ENCODE measurements at regions not wholly inside any gene's neighbourhood (a gene's known extent, or its start where the extent isn't known, plus 50 kb on each side); places are given as distances from the start of the nearest gene placed in this dataset.

DNA sequence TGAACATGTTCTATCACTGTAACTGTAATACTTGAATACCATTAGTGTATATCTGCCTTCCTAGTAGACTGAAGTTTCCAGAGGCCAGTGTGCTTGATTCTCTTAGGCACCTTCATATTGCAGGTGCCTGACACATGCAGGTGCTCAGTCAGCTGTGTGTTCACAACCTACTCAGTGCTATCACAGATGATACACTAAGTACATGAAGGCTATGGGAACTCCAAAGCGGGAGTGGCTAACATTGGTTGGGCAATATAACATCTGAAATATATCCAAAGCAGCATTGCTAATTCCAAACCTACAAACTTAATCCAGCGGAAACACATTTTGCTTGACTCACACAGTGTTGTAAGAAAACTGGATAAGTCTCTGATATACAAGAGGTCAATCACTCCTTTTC is 539.3 kb upstream of the ISX start:
- ChIA-PET CTCF (no interaction called here), POLR2A (ENCODE audit: low non-redundant PET) (no interaction called here)
- no peaks in the 10 kb centered on the region for H3K27me3 ChIP-seq (replicated peaks; ENCODE audit: insufficient read depth, low read depth, low read length, poor library complexity)
- intact Hi-C loops (cut with micrococcal nuclease; ENCODE audit: unreplicated experiment), result no loop called here
- no peak for DNase-seq (ENCODE audit: low spot score)
- H3K36me3 ChIP-seq (ENCODE audit: insufficient read depth, low read length, poor library complexity, severe bottlenecking), result no peaks in the 10 kb centered on the region
- TF ChIP-seq, protein P1, sequence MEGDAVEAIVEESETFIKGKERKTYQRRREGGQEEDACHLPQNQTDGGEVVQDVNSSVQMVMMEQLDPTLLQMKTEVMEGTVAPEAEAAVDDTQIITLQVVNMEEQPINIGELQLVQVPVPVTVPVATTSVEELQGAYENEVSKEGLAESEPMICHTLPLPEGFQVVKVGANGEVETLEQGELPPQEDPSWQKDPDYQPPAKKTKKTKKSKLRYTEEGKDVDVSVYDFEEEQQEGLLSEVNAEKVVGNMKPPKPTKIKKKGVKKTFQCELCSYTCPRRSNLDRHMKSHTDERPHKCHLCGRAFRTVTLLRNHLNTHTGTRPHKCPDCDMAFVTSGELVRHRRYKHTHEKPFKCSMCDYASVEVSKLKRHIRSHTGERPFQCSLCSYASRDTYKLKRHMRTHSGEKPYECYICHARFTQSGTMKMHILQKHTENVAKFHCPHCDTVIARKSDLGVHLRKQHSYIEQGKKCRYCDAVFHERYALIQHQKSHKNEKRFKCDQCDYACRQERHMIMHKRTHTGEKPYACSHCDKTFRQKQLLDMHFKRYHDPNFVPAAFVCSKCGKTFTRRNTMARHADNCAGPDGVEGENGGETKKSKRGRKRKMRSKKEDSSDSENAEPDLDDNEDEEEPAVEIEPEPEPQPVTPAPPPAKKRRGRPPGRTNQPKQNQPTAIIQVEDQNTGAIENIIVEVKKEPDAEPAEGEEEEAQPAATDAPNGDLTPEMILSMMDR (conservative IDR thresholded peaks at IDR 0.05; ENCODE audit: low read depth, low read length), result no peak
- TF ChIP-seq EZH2 (IDR thresholded peaks at IDR 0.05; ENCODE audit: borderline replicate concordance, low read depth, low read length, poor library complexity, severe bottlenecking), result no peak
- no peak overlapping the region for H3K27ac ChIP-seq (ENCODE audit: low read depth, low read length, poor library complexity, severe bottlenecking)
- no peaks in the 10 kb centered on the region for H3K4me1 ChIP-seq (ENCODE audit: insufficient read depth, low read length, poor library complexity, severe bottlenecking)
- H3K9me3 ChIP-seq (ENCODE audit: low read depth, low read length, poor library complexity, severe bottlenecking), result peaks cover 11% of the 10 kb centered on the region
- H3K4me3 ChIP-seq (ENCODE audit: low read depth, low read length, poor library complexity, severe bottlenecking), result no peak overlapping the region
- BruUV-seq (replicated peaks), result no TSS peak

DNA sequence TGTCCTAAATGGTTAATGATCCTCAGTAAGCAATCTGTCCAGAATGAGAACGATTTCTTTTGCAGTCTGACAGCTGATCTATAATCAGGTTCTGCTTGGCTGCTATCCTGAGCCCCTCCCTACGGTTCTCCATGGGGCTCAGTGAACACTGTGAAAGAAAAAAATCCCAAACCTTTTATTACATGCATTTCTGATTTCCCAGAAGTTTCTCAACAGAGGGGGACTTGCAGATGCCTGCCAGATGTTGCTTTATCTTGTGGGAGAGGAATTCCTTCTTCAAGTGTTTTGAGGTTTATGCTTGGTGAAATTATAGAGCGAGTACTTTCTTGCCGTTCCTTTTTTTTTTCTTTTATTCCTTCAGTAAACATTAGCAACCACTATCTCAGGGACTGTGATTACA is 531.9 kb upstream of the ISX start:
- H3K27me3 ChIP-seq (replicated peaks; ENCODE audit: insufficient read depth, low read depth, low read length, poor library complexity), result no peaks in the 10 kb centered on the region
- ChIA-PET POLR2A (ENCODE audit: low non-redundant PET) (no interaction called here), CTCF (no interaction called here)
- H3K27ac ChIP-seq (ENCODE audit: low read depth, low read length, poor library complexity, severe bottlenecking), result no peak overlapping the region
- intact Hi-C loops (cut with micrococcal nuclease; ENCODE audit: unreplicated experiment), result no loop called here
- H3K36me3 ChIP-seq (ENCODE audit: insufficient read depth, low read length, poor library complexity, severe bottlenecking), result no peaks in the 10 kb centered on the region
- no peaks in the 10 kb centered on the region for H3K4me1 ChIP-seq (ENCODE audit: insufficient read depth, low read length, poor library complexity, severe bottlenecking)
- no peak for DNase-seq (ENCODE audit: low spot score)
- TF ChIP-seq, protein P1 (conservative IDR thresholded peaks at IDR 0.05; ENCODE audit: low read depth, low read length), result no peak
- no peak for TF ChIP-seq EZH2 (IDR thresholded peaks at IDR 0.05; ENCODE audit: borderline replicate concordance, low read depth, low read length, poor library complexity, severe bottlenecking)
- peaks cover 11% of the 10 kb centered on the region for H3K9me3 ChIP-seq (ENCODE audit: low read depth, low read length, poor library complexity, severe bottlenecking)
- no peak overlapping the region for H3K4me3 ChIP-seq (ENCODE audit: low read depth, low read length, poor library complexity, severe bottlenecking)
- BruUV-seq (replicated peaks), result no TSS peak

DNA sequence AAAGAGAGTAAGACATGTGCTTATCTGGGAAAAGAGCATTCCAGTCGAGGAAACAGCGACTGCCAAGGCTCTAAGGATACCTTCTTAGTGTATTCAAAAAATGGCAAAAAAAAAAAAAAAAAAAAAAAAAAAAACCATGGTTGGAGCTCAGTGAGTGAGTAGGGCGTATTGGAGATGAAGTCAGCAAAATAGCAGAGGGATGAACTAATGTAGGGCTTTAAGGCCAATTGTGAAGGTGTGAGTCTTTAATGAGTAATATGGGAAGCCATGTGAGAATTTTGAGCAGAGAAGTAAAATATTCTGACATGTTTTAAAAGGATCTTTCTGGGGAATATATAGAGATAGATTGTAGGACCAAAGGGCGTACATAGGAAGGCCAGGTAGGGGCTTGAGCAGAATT is 498.6 kb upstream of the ISX start:
- POLR2A ChIA-PET (ENCODE audit: low non-redundant PET), result no interaction called here
- intact Hi-C loops (cut with micrococcal nuclease; ENCODE audit: unreplicated experiment), result no loop called here

More for the DNA sequence above, 498.6 kb upstream of the ISX start:
- H3K4me1 ChIP-seq (ENCODE audit: insufficient read depth, low read length, poor library complexity, severe bottlenecking), result no peaks in the 10 kb centered on the region
- no peaks in the 10 kb centered on the region for H3K9me3 ChIP-seq (ENCODE audit: low read depth, low read length, poor library complexity, severe bottlenecking)
- BruUV-seq (replicated peaks), result no TSS peak
- no peak for TF ChIP-seq EZH2 (IDR thresholded peaks at IDR 0.05; ENCODE audit: borderline replicate concordance, low read depth, low read length, poor library complexity, severe bottlenecking)
- TF ChIP-seq, protein P1 (conservative IDR thresholded peaks at IDR 0.05; ENCODE audit: low read depth, low read length), result no peak
- no peak for DNase-seq (ENCODE audit: low spot score)
- no peak overlapping the region for H3K27ac ChIP-seq (ENCODE audit: low read depth, low read length, poor library complexity, severe bottlenecking)
- H3K4me3 ChIP-seq (ENCODE audit: low read depth, low read length, poor library complexity, severe bottlenecking), result no peak overlapping the region
- CTCF ChIA-PET, result no interaction called here
- H3K27me3 ChIP-seq (replicated peaks; ENCODE audit: insufficient read depth, low read depth, low read length, poor library complexity), result no peaks in the 10 kb centered on the region
- H3K36me3 ChIP-seq (ENCODE audit: insufficient read depth, low read length, poor library complexity, severe bottlenecking), result no peaks in the 10 kb centered on the region

Measured in A673 (cell line).